ENCODE measurements at regions not wholly inside any gene's neighbourhood (a gene's known extent, or its start where the extent isn't known, plus 50 kb on each side); places are given as distances from the start of the nearest gene placed in this dataset.

DNA sequence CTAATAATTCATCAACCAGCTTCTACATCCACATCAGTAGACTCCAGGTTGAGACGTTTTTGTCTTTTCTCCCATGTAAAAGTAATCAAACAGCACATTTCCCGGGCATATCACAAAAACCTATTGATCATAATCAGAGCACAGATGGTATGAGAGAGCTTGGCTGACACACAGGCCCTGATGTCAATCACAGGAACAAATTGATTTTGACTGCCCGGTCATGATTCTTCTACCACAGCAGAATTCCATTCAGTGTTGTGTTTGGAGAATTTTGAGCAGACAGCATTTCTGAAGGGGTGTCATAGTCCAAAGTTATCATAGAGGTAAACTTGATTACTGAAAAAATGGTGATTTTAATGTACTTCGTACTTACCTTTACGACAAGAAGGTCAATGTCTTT, 351.1 kb downstream of the ZSWIM6 start:
- Histone ChIP-seq H2AFZ (ENCODE audit: low read length) (no peak overlapping the region), H3K4me1 (ENCODE audit: low read length) (no peaks in the 10 kb centered on the region), H3K9ac (ENCODE audit: low read length) (no peak overlapping the region), H3K27ac (ENCODE audit: low read length) (no peak overlapping the region), H3K27me3 (replicated peaks; ENCODE audit: insufficient read depth, low read length) (no peaks in the 10 kb centered on the region), H3F3A (ENCODE audit: insufficient read depth, low read length) (no peaks in the 10 kb centered on the region), H3K9me3 (replicated peaks; ENCODE audit: insufficient read depth, low read length) (no peaks in the 10 kb centered on the region), H3K4me2 (ENCODE audit: low read depth, low read length) (no peak overlapping the region), H3K4me3 (ENCODE audit: low read length) (no peak overlapping the region), H4K20me1 (ENCODE audit: insufficient read depth, low read length) (no peaks in the 10 kb centered on the region), H3K36me3 (replicated peaks; ENCODE audit: insufficient read depth, low read length) (no peaks in the 10 kb centered on the region), H3K79me2 (ENCODE audit: low read length) (no peaks in the 10 kb centered on the region), H3K9me2 (replicated peaks; ENCODE audit: insufficient read depth, low read length) (no peaks in the 10 kb centered on the region)
- TF ChIP-seq, protein P1, sequence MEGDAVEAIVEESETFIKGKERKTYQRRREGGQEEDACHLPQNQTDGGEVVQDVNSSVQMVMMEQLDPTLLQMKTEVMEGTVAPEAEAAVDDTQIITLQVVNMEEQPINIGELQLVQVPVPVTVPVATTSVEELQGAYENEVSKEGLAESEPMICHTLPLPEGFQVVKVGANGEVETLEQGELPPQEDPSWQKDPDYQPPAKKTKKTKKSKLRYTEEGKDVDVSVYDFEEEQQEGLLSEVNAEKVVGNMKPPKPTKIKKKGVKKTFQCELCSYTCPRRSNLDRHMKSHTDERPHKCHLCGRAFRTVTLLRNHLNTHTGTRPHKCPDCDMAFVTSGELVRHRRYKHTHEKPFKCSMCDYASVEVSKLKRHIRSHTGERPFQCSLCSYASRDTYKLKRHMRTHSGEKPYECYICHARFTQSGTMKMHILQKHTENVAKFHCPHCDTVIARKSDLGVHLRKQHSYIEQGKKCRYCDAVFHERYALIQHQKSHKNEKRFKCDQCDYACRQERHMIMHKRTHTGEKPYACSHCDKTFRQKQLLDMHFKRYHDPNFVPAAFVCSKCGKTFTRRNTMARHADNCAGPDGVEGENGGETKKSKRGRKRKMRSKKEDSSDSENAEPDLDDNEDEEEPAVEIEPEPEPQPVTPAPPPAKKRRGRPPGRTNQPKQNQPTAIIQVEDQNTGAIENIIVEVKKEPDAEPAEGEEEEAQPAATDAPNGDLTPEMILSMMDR (IDR thresholded peaks at IDR 0.05; ENCODE audit: low read length): no peak
- TF ChIP-seq EZH2phosphoT487 (IDR thresholded peaks at IDR 0.05; ENCODE audit: low read length) (no peak), EZH2 (optimal IDR thresholded peaks at IDR 0.05; ENCODE audit: low read depth, low read length) (no peak)
- no peak for DNase-seq

DNA sequence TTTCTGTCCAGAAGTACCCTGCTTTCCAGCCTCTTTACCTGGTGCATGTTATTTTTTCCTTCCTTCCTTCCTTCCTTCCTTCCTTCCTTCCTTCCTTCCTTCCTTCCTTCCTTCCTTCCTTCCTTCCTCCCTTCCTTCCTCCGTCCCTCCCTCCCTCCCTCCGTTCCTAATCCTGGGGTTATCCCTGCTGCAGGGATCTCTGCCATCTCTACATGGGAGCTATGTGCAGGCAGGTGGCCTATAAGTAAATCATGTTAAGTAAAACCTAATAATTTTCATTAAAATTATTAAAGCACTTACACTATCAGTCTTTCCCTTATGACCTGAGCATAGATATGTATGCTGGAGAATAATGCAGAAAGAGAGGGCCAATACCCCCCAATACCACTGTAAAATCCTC, 351.9 kb downstream of the ZSWIM6 start:
- Histone ChIP-seq H3K9me3 (replicated peaks; ENCODE audit: insufficient read depth, low read length) (no peaks in the 10 kb centered on the region), H3K4me1 (ENCODE audit: low read length) (no peaks in the 10 kb centered on the region), H3K4me2 (ENCODE audit: low read depth, low read length) (no peak overlapping the region), H3K4me3 (ENCODE audit: low read length) (no peak overlapping the region), H3K9ac (ENCODE audit: low read length) (no peak overlapping the region), H3K9me2 (replicated peaks; ENCODE audit: insufficient read depth, low read length) (no peaks in the 10 kb centered on the region), H4K20me1 (ENCODE audit: insufficient read depth, low read length) (no peaks in the 10 kb centered on the region), H3K27ac (ENCODE audit: low read length) (no peak overlapping the region), H3K79me2 (ENCODE audit: low read length) (no peaks in the 10 kb centered on the region), H3K27me3 (replicated peaks; ENCODE audit: insufficient read depth, low read length) (no peaks in the 10 kb centered on the region), H2AFZ (ENCODE audit: low read length) (no peak overlapping the region), H3F3A (ENCODE audit: insufficient read depth, low read length) (no peaks in the 10 kb centered on the region), H3K36me3 (replicated peaks; ENCODE audit: insufficient read depth, low read length) (no peaks in the 10 kb centered on the region)
- TF ChIP-seq, protein P1 (IDR thresholded peaks at IDR 0.05; ENCODE audit: low read length): no peak
- TF ChIP-seq EZH2 (optimal IDR thresholded peaks at IDR 0.05; ENCODE audit: low read depth, low read length) (no peak), EZH2phosphoT487 (IDR thresholded peaks at IDR 0.05; ENCODE audit: low read length) (no peak)
- DNase-seq: no peak

DNA sequence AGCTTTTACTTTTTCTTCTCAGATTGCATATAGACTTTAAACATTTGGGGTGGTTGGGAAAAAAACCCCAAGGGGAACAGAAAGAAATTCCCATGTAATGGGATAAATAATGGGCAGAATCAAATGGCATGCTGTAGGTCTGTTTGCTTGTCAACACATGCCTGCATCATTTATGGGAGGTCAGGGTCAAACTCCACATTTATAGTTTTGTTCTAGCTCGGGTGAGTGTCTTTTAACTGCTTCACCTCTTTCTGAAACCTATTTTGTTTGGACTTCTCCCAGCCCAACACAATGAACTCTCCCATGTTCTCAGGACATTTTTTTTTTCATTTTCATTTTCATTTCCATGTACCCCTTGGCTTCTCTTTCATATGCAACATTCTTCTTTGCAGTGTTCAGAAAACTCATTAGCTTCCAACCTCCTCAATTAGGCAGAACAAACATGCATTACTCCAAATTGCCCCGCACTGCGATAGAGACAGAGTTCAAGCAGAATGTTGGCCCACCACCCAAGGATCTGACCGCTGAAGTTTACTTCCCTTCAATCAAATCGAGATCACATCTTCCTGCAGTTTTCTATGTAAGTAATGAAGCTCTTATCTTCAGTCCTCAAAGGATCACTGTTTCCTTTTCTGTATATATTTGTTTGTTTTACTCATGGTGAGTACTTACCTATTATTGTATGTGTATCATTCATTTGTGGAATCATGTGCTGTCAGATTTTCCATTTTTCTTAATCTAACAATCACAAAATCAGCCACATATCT, 354.6 kb downstream of the ZSWIM6 start:
- TF ChIP-seq EZH2phosphoT487 (IDR thresholded peaks at IDR 0.05; ENCODE audit: low read length): no peak
- TF ChIP-seq EZH2 (optimal IDR thresholded peaks at IDR 0.05; ENCODE audit: low read depth, low read length): no peak
- TF ChIP-seq, protein P1 (IDR thresholded peaks at IDR 0.05; ENCODE audit: low read length): no peak
- Histone ChIP-seq H3K9me3 (replicated peaks; ENCODE audit: insufficient read depth, low read length) (no peaks in the 10 kb centered on the region), H3K4me2 (ENCODE audit: low read depth, low read length) (peak overlapping the region; percentile 8; the same call in 1 of the 2 replicates), H3K9me2 (replicated peaks; ENCODE audit: insufficient read depth, low read length) (no peaks in the 10 kb centered on the region), H3F3A (ENCODE audit: insufficient read depth, low read length) (no peaks in the 10 kb centered on the region), H3K9ac (ENCODE audit: low read length) (no peak overlapping the region), H3K27me3 (replicated peaks; ENCODE audit: insufficient read depth, low read length) (no peaks in the 10 kb centered on the region), H2AFZ (ENCODE audit: low read length) (no peak overlapping the region), H3K27ac (ENCODE audit: low read length) (no peak overlapping the region), H4K20me1 (ENCODE audit: insufficient read depth, low read length) (no peaks in the 10 kb centered on the region), H3K4me1 (ENCODE audit: low read length) (no peaks in the 10 kb centered on the region), H3K79me2 (ENCODE audit: low read length) (no peaks in the 10 kb centered on the region), H3K4me3 (ENCODE audit: low read length) (no peak overlapping the region), H3K36me3 (replicated peaks; ENCODE audit: insufficient read depth, low read length) (no peaks in the 10 kb centered on the region)
- DNase-seq: peak; percentile 8
